Coronary artery (tissue), 2 donors: ENCODE measurements at regions not wholly inside any gene's neighbourhood (a gene's known extent, or its start where the extent isn't known, plus 50 kb on each side); places are given as distances from the start of the nearest gene placed in this dataset.

Source experiments
- DNase-seq: peaks from one replicate; pipeline ENCODE4 v3.0.0-alpha.2; 2017; ENCODE audit warnings: low spot score
- H3K27ac ChIP-seq, 2 donors: fragments of 200-600 bp; sonication (generic); one replicate each; pipeline ENCODE4 v1.5.1; 2016 to 2019
- H3K4me3 ChIP-seq: fragments of 200-600 bp; sonication (generic); 2 replicates; pipeline ENCODE4 v1.5.1; 2016; ENCODE audit warnings: mild to moderate bottlenecking, moderate library complexity
- CTCF ChIP-seq: fragments of 200-600 bp; sonication (generic); IDR thresholded peaks from one replicate; pipeline ENCODE4 v1.5.1; 2019; ENCODE audit warnings: antibody characterized with exemption

- Histone ChIP-seq H3K27ac (no peak overlapping the region), H3K4me3 (no peak overlapping the region)
- DNase-seq, result no peak
- TF ChIP-seq CTCF, result no peak
These were observed 318.8 kb upstream of the CDH10 start for GRCh38 chr5:24963611-24964010.

- DNase-seq, result no peak
- Histone ChIP-seq H3K4me3 (no peak overlapping the region), H3K27ac (no peak overlapping the region)
- TF ChIP-seq CTCF, result no peak
These were observed 278.6 kb upstream of the CDH10 start for GRCh38 chr5:24923400-24923799.

GRCh38 chr5:24918676-24919075 lies 273.9 kb upstream of the CDH10 start:
- no peak for TF ChIP-seq CTCF
- DNase-seq, result no peak
- no peak overlapping the region for H3K27ac ChIP-seq
- no peak overlapping the region for H3K4me3 ChIP-seq

GRCh38 chr5:24916863-24917262 lies 272.1 kb upstream of the CDH10 start:
- TF ChIP-seq CTCF, result no peak
- Histone ChIP-seq H3K4me3 (no peak overlapping the region), H3K27ac (no peak overlapping the region)
- DNase-seq, result no peak

GRCh38 chr5:24909210-24909609 lies 264.4 kb upstream of the CDH10 start:
- Histone ChIP-seq H3K27ac (no peak overlapping the region), H3K4me3 (no peak overlapping the region)
- TF ChIP-seq CTCF, result no peak
- DNase-seq, result no peak

- H3K27ac ChIP-seq, result no peak overlapping the region
- no peak for DNase-seq
- no peak for TF ChIP-seq CTCF
These were observed 261.9 kb upstream of the CDH10 start for GRCh38 chr5:24906689-24907088.

GRCh38 chr5:24904981-24905517 lies 260.3 kb upstream of the CDH10 start:
- no peak for DNase-seq
- Histone ChIP-seq H3K27ac (no peak overlapping the region), H3K4me3 (no peak overlapping the region)
- TF ChIP-seq CTCF, result no peak

More at GRCh38 chr5:24906689-24907088, 261.9 kb upstream of the CDH10 start:
- no peak overlapping the region for H3K4me3 ChIP-seq
